ENCODE measurements at regions not wholly inside any gene's neighbourhood (a gene's known extent, or its start where the extent isn't known, plus 50 kb on each side); places are given as distances from the start of the nearest gene placed in this dataset.

DNA sequence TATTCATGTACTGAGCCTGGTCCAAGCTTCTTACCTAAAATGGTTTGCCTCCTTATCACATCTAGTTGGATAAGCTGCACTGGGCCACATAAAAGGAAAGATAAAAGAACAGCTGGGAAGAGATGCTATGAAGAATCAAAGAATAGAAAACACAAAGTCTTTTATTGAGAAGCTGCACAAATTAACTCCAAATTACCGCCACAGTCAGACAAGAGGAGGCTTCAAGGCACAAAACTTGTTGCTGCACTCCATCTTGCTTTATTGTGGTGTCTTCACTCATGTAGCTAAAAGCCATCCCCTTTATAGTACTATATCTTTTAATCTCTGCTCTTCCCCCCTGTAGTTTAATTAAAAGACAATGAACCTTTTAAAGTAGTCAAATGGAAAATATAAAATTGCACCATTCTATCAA, 330.6 kb upstream of the PMFBP1 start:
- no peak for DNase-seq (ENCODE audit: low read depth)

GRCh38 chr16:72501739-72502593, 330.0 kb upstream of the PMFBP1 start:
- DNase-seq (ENCODE audit: low read depth): peak; percentile 81

DNA sequence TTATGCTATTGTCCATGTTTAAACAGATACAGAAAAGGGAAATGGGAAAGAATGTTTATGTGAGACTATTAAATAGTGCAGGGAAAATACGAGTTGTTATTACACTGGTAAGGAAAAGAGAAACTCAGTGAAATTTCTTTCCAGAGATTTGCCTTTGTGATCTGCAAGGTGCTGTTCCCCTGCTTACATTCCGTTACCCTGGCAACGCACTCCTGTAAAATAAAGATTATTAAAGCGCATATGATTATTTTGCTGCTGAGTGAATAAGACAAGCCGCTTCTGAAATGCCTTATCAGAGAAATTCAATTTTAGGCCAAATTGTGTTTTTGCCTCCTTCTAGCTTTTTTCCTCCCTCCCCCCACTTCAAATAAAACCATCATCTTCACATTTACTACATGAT, 328.6 kb upstream of the PMFBP1 start:
- DNase-seq (ENCODE audit: low read depth): no peak

DNA sequence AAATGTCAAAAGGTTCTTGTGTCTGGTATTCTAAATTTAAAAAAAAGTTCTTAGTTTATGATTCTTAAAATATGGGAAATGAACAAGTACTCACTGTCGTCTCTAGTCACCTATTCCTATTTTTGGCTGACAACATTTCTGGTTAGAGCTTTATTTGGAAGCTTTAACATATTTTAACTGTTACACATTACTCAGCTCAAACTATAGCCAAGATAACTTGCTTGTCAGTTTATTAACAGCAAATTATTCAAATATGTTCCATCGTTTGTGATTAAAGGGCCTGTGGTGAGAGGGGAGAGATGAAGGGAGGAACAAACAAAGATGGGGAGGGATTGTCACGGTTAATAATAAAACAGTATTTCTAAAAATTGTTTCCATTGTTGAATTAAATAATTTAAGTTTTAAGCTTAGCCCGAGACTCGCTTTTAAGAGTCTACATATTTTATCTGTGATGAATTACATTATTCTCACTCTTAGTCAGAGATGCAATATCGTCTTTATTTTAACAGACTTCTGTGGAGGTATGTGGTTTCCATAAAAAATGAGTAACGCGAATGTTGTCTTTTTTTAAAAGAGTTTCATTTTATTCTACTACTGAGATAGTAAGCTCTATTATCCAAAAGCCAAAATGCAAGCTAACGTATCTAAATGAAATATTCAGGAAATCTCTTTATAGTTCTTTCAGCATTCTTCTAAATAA, 321.9 kb upstream of the PMFBP1 start:
- DNase-seq (ENCODE audit: low read depth): peak; percentile 74

- no peak for DNase-seq (ENCODE audit: low read depth)
Observed at GRCh38 chr16:72487283-72487682, 315.3 kb upstream of the PMFBP1 start.

DNA sequence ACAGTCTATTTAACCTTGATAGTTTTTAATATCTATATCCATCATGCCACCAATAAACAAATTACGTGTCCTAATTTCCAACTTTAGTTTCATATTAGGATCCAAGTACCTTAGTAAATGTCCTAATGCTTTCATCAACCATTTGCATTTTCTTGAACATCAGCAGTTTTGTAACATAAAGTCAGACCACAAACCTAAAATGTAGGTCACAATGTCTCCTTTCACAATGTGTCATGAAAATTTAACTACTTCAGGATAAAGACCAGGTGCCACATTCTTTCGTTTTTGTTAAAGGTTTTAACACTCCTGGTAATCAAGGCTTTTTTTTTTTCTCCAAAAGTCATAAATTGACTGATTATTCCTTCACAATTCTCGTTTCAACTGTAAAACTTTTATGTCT, 310.7 kb upstream of the PMFBP1 start:
- no peak for DNase-seq (ENCODE audit: low read depth)

GRCh38 chr16:72481419-72481818, 309.5 kb upstream of the PMFBP1 start:
- DNase-seq (ENCODE audit: low read depth): peak; percentile 47

GRCh38 chr16:72480911-72481310, 309.0 kb upstream of the PMFBP1 start:
- DNase-seq (ENCODE audit: low read depth): peak; percentile 36

- DNase-seq (ENCODE audit: low read depth): no peak
Observed at GRCh38 chr16:72475688-72476087, 303.7 kb upstream of the PMFBP1 start.

DNA sequence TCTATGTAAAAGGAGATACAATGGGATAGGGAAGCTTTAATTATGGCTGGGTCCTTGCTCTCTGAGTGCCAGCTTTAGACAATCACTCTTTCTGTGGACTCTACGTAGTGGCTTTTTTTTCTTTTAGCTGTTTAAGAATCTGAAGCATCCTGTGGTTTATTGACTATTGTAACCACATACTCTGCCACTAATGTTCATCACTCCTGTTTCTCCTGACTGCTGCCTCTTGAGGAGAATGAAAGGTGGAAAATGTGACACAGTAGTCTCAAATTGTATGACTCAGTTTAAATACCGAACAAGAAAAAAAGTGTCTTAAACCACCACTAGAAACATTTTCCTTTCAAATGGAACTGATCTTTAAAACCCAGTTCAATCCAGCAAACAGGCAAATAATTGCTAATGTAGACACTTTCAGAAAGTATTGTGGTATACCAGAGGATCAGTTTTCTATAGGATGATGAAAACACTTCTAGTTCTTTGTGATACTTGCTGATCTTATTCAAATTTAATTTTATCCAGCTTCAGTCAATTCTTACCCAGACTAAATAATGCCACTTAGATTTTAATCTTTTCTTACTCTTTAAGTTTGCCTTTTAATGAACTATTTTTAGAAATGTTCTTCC, 302.7 kb upstream of the PMFBP1 start:
- DNase-seq (ENCODE audit: low read depth): peak; percentile 96

- peak; percentile 47 for DNase-seq (ENCODE audit: low read depth)
Observed at GRCh38 chr16:72473631-72474030, 301.7 kb upstream of the PMFBP1 start.

DNA sequence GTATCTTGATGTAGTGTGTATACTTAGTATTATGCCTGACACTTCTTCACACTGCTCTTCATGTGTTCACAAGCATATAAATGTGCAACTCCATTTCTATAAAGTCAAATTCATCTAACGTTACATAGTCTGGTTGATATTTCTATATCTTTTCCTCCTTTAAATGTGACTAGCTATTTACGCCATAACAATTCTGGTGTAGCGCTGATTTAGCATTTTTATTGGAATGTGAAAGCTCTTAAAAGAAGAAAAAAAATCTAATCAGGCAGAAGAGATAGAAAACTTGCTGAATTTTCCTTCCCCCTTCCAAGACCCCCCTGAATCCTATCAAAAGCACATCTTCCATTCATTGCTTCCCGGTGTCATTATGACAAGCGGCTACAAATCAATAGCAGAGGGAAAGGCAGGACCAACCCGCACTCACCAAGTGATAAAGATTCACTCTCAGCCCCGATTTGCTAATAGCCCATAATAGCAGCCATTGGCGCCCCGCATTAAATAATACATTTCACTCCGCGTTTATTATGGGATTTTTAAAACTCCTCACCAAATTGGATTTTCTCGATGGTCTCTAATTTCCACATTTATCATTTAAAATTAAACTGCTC, 299.5 kb upstream of the PMFBP1 start:
- DNase-seq (ENCODE audit: low read depth): no peak

DNA sequence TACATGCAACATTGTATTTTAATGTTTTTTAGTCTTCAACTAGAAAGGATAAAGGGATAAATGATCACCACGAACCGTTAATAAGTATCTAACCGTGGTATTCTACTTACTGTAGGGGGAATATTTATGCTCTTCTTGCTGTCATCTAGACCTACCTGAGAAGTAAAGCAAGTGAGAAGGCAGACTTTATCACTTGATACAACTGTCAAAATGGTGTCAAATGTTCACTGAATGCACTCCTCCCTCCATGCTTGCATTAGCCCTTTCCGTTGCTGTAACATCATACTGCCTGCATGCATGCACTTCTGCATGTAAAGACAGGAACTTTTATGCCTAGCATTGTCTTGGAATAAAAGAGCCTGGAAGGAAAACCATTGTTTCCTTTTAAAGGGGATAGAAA, 298.6 kb upstream of the PMFBP1 start:
- no peak for DNase-seq (ENCODE audit: low read depth)

- DNase-seq (ENCODE audit: low read depth): no peak
Observed at GRCh38 chr16:72469932-72470331, 298.0 kb upstream of the PMFBP1 start.

DNA sequence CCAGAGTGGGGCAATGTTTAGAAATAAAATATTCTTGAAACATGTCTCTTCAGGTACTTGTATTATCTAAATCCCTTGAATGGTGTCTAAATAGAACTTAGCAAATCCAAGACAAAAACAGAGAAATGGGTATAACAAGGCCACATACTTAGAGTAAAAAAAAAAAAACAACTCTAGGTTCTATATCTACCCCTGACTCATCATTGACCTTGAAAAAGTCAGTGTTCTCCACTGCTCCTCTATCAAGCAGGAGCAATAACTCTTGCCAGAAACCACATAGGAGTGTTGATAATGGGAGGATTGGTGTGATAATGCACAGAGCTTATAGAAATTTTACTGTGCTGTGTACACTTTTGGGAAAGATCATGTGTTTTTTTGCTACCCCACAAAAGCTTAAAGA, 296.6 kb upstream of the PMFBP1 start:
- peak; percentile 75 for DNase-seq (ENCODE audit: low read depth)

GRCh38 chr16:72467157-72467759, 295.3 kb upstream of the PMFBP1 start:
- peak; percentile 68 for DNase-seq (ENCODE audit: low read depth)

- no peak for DNase-seq (ENCODE audit: low read depth)
Observed at GRCh38 chr16:72464597-72465368, 292.8 kb upstream of the PMFBP1 start.

DNA sequence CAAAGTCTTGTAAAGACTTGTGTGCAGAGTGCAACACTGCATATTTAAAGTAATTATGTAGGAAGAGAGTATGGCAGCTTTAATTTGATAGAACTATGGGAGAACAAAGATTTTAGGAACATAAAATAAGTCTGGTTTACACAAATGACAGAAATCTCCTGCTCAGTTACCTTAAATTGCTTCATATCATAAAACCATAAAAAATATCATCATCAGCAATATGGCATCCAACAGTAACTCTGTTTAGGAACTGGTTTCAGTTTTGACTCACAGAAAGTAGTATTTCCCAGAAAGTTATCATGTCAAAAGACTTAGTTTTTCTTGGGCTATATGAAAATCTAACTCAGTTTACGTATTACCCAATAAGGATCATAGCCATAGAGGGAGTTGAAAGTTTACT, 292.1 kb upstream of the PMFBP1 start:
- DNase-seq (ENCODE audit: low read depth): no peak

DNA sequence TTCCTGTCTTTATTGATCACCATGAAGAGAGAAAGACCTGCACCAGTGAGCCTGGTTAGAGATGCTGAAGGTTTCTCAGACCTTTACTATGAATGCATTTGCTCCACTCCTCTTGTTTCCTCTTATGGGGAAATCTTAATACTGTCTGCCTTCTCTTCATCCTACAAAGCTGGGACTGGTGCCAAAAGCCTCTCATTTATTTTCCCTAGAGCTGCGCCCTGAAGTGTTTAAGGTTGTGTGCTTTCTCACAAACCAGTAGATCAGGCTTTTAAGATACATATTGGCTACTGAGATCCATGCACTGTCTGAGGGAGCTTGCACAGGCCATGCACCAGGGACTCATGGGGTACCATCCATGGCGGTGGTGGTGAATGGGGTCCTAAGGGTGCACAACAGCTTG, 286.1 kb upstream of the PMFBP1 start:
- no peak for DNase-seq (ENCODE audit: low read depth)

DNA sequence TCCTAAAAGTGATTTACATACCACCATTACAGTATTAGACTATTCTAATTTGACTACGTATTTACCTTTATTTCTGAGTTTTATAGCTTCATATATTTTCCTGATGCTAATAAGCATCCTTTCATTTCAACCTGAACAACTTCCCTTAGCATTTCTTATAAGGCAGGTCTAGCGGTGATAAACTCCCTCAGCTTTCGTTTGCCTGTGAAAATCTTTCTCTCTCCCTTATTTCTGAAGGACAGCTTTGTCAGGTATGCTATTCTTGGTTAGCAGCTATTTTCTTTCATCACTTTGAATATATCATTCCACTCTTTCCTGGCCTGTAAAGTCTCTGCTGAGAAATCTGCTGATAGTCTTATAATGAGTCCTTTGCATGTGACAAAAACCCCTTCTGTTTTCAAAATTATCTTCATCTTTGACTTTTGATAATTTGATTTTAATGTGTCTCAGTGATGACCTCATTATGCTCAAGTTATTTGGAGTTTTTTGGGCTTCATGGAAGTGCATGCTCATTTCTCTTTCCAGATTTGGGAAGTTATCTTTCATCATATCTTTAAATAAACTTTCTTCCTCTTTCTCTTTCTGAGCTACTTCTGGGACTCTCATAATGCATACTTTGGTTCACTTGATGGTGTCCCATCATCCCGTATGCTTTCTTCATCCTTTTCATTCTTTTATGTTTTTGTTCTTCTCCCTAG, 285.4 kb upstream of the PMFBP1 start:
- DNase-seq (ENCODE audit: low read depth): no peak
